GM18519 (cell line): ENCODE measurements at regions not wholly inside any gene's neighbourhood (a gene's known extent, or its start where the extent isn't known, plus 50 kb on each side); places are given as distances from the start of the nearest gene placed in this dataset.

ENCODE experiments used
- ATAC-seq: cut with Tn5 transposase; IDR thresholded peaks from one replicate; pipeline ENCODE4 v1.9.1; 2021; ENCODE audit warnings: mild to moderate bottlenecking, moderate library complexity; ENCODE audit not compliant: unreplicated experiment, low FRiP score

- no peak for ATAC-seq
Observed at GRCh38 chr15:62887113-62887570, 155.4 kb upstream of the TPM1 start.

- no peak for ATAC-seq
Observed at GRCh38 chr15:62888623-62889022, 153.9 kb upstream of the TPM1 start.

- no peak for ATAC-seq
Observed at GRCh38 chr15:62889141-62889661, 153.3 kb upstream of the TPM1 start.

- ATAC-seq = no peak
Observed at GRCh38 chr15:62889734-62890505, 152.6 kb upstream of the TPM1 start.

GRCh38 chr15:62894322-62895085 lies 148.0 kb upstream of the TPM1 start:
- ATAC-seq = no peak

- no peak for ATAC-seq
Observed at GRCh38 chr15:62895139-62895866, 147.2 kb upstream of the TPM1 start.

- no peak for ATAC-seq
Observed at GRCh38 chr15:62895905-62896316, 146.6 kb upstream of the TPM1 start.

- no peak for ATAC-seq
Observed at GRCh38 chr15:62896380-62896866, 146.1 kb upstream of the TPM1 start.

- no peak for ATAC-seq
Observed at GRCh38 chr15:62896969-62897486, 145.5 kb upstream of the TPM1 start.

GRCh38 chr15:62897634-62898033 lies 144.9 kb upstream of the TPM1 start:
- no peak for ATAC-seq

GRCh38 chr15:62899090-62899493 lies 143.5 kb upstream of the TPM1 start:
- no peak for ATAC-seq

GRCh38 chr15:62900071-62900802 lies 142.3 kb upstream of the TPM1 start:
- no peak for ATAC-seq

- no peak for ATAC-seq
Observed at GRCh38 chr15:62901087-62901486, 141.5 kb upstream of the TPM1 start.

- no peak for ATAC-seq
Observed at GRCh38 chr15:62901909-62902546, 140.5 kb upstream of the TPM1 start.

- ATAC-seq = no peak
Observed at GRCh38 chr15:62902821-62903220, 139.7 kb upstream of the TPM1 start.

- no peak for ATAC-seq
Observed at GRCh38 chr15:62903437-62903836, 139.1 kb upstream of the TPM1 start.

GRCh38 chr15:62904041-62904910 lies 138.3 kb upstream of the TPM1 start:
- no peak for ATAC-seq

GRCh38 chr15:62906627-62907026 lies 135.9 kb upstream of the TPM1 start:
- no peak for ATAC-seq
